Liver (tissue), 3 donors: ENCODE measurements at regions not wholly inside any gene's neighbourhood (a gene's known extent, or its start where the extent isn't known, plus 50 kb on each side); places are given as distances from the start of the nearest gene placed in this dataset.

ENCODE experiments used
- CTCF ChIP-seq: fragments of 150-350 bp; IDR thresholded peaks from 2 replicates; pipeline ENCODE4 v1.5.1; 2017; ENCODE audit warnings: improper control_type of control experiment, low read depth, low read length; ENCODE audit not compliant: missing input control
- EGR1 ChIP-seq, 2 donors: IDR thresholded peaks; 2 replicates each; pipeline ENCODE4 v1.6.1; 2016 to 2018; ENCODE audit warnings: antibody characterized with exemption in 2 of 2, low read depth in 2 of 2
- FOXA1 ChIP-seq: IDR thresholded peaks from 2 replicates; pipeline ENCODE4 v1.6.1; 2016; ENCODE audit warnings: antibody characterized with exemption
- GABPA ChIP-seq, 2 donors: IDR thresholded peaks in 1 of 2; conservative IDR thresholded peaks in 1 of 2; 2 replicates each; pipeline ENCODE4 v1.6.1; 2016; ENCODE audit warnings: antibody characterized with exemption in 2 of 2, mild to moderate bottlenecking in 1 of 2, moderate library complexity in 1 of 2
- JUND ChIP-seq, 2 donors: IDR thresholded peaks; 2 replicates each; pipeline ENCODE4 v1.6.1; 2016; ENCODE audit warnings: antibody characterized with exemption in 2 of 2
- MAX ChIP-seq: IDR thresholded peaks from 2 replicates; pipeline ENCODE4 v1.6.1; 2016; ENCODE audit warnings: antibody characterized with exemption
- RAD21 ChIP-seq, 2 donors: IDR thresholded peaks; 2 replicates each; pipeline ENCODE4 v1.6.1; 2016; ENCODE audit warnings: antibody characterized with exemption in 2 of 2, mild to moderate bottlenecking in 2 of 2
- REST ChIP-seq: IDR thresholded peaks from 2 replicates; pipeline ENCODE4 v1.6.1; 2016; ENCODE audit warnings: antibody characterized with exemption, mild to moderate bottlenecking
- RXRA ChIP-seq, 2 donors: IDR thresholded peaks; 2 replicates each; pipeline ENCODE4 v1.6.1; 2017 to 2018; ENCODE audit warnings: antibody characterized with exemption in 2 of 2, mild to moderate bottlenecking in 1 of 2
- SP1 ChIP-seq: IDR thresholded peaks from 2 replicates; pipeline ENCODE4 v1.6.1; 2018; ENCODE audit warnings: antibody characterized with exemption, mild to moderate bottlenecking
- TAF1 ChIP-seq: conservative IDR thresholded peaks from 2 replicates; pipeline ENCODE4 v1.6.1; 2016; ENCODE audit warnings: antibody characterized with exemption, mild to moderate bottlenecking
- YY1 ChIP-seq: IDR thresholded peaks from 2 replicates; pipeline ENCODE4 v1.6.1; 2016; ENCODE audit warnings: antibody characterized with exemption, mild to moderate bottlenecking
- ZBTB33 ChIP-seq: IDR thresholded peaks from 2 replicates; pipeline ENCODE4 v1.6.1; 2016; ENCODE audit warnings: antibody characterized with exemption
- donor health status: healthy.
- donor health status: healthy.

GRCh38 chr7:4602905-4603842, 78.9 kb upstream of the FOXK1 start:
- TF ChIP-seq REST = no peak
- no peak for TF ChIP-seq CTCF
- no peak for TF ChIP-seq YY1
- TF ChIP-seq FOXA1 = no peak
- no peak for TF ChIP-seq ZBTB33
- no peak for TF ChIP-seq SP1
- no peak for TF ChIP-seq MAX
- no peak for TF ChIP-seq RXRA (IDR thresholded peaks at IDR 0.05)
- TF ChIP-seq GABPA (IDR thresholded peaks at IDR 0.05 in 1 of 2, conservative IDR thresholded peaks at IDR 0.05 in 1 of 2) = no peak
- TF ChIP-seq EGR1 (IDR thresholded peaks at IDR 0.05; ENCODE audit: low read depth in 2 of 2) = no peak
- no peak for TF ChIP-seq TAF1
- TF ChIP-seq JUND (IDR thresholded peaks at IDR 0.05) = no peak
- TF ChIP-seq RAD21 (IDR thresholded peaks at IDR 0.05) = no peak
